ENCODE measurements at regions not wholly inside any gene's neighbourhood (a gene's known extent, or its start where the extent isn't known, plus 50 kb on each side); places are given as distances from the start of the nearest gene placed in this dataset.
A peak's percentile ranks its signal among the peaks of the same experiment; 100 is the strongest.

GRCh38 chr13:97521726-97522125 lies 87.8 kb downstream of the RAP2A start:
- H3K9me2 ChIP-seq (ENCODE audit: insufficient read depth), result no peaks in the 10 kb centered on the region
- no peaks in the 10 kb centered on the region for H3K79me2 ChIP-seq (replicated peaks; ENCODE audit: insufficient read depth)
- no peaks in the 10 kb centered on the region for H3K27me3 ChIP-seq (ENCODE audit: insufficient read depth)
- no peak overlapping the region for H3K27ac ChIP-seq (ENCODE audit: low read depth)
- Mint-ChIP-seq H3K36me3 (ENCODE audit: low read depth) (no peaks in the 10 kb centered on the region), H3K27ac (no peak overlapping the region), H3K4me1 (no peaks in the 10 kb centered on the region), H3K4me3 (no peak overlapping the region), H3K27me3 (ENCODE audit: insufficient read depth, low read depth, poor library complexity) (peaks cover 3% of the 10 kb centered on the region), H3K9me3 (peaks cover 3% of the 10 kb centered on the region; the same call in 1 of the 3 replicates)
- H3K4me3 ChIP-seq, result no peak overlapping the region
- no peaks in the 10 kb centered on the region for H3K4me1 ChIP-seq (ENCODE audit: insufficient read depth)
- no peak overlapping the region for H3K4me2 ChIP-seq
- peak; percentile 8 for DNase-seq (ENCODE audit: low spot score)
- no peaks in the 10 kb centered on the region for H4K20me1 ChIP-seq (replicated peaks; ENCODE audit: insufficient read depth)
- no peaks in the 10 kb centered on the region for H3K36me3 ChIP-seq (ENCODE audit: insufficient read depth)
- no peaks in the 10 kb centered on the region for H3F3A ChIP-seq (replicated peaks; ENCODE audit: low read depth)
- no peak overlapping the region for H2AFZ ChIP-seq
- ATAC-seq, result no peak
- TF ChIP-seq ZNF114 (CRISPR knock-in tag; IDR thresholded peaks at IDR 0.05), result no peak
- no peak for TF ChIP-seq REST (IDR thresholded peaks at IDR 0.05; ENCODE audit: unreplicated experiment)

- Histone ChIP-seq H3F3A (replicated peaks; ENCODE audit: low read depth) (no peaks in the 10 kb centered on the region), H2AFZ (no peak overlapping the region), H3K4me3 (no peak overlapping the region), H3K27me3 (ENCODE audit: insufficient read depth) (no peaks in the 10 kb centered on the region), H3K4me2 (no peak overlapping the region), H3K27ac (ENCODE audit: low read depth) (no peak overlapping the region), H3K9me2 (ENCODE audit: insufficient read depth) (no peaks in the 10 kb centered on the region), H3K4me1 (ENCODE audit: insufficient read depth) (no peaks in the 10 kb centered on the region), H4K20me1 (replicated peaks; ENCODE audit: insufficient read depth) (no peaks in the 10 kb centered on the region), H3K79me2 (replicated peaks; ENCODE audit: insufficient read depth) (no peaks in the 10 kb centered on the region), H3K36me3 (ENCODE audit: insufficient read depth) (no peaks in the 10 kb centered on the region)
- Mint-ChIP-seq H3K36me3 (ENCODE audit: low read depth) (no peaks in the 10 kb centered on the region), H3K27ac (no peak overlapping the region), H3K4me3 (no peak overlapping the region), H3K4me1 (no peaks in the 10 kb centered on the region), H3K9me3 (peaks cover 3% of the 10 kb centered on the region; the same call in 1 of the 3 replicates), H3K27me3 (ENCODE audit: insufficient read depth, low read depth, poor library complexity) (peaks cover 3% of the 10 kb centered on the region)
- no peak for TF ChIP-seq EZH2 (IDR thresholded peaks at IDR 0.05; ENCODE audit: low read depth, unreplicated experiment)
- no peak for TF ChIP-seq EZH2phosphoT487 (IDR thresholded peaks at IDR 0.05; ENCODE audit: unreplicated experiment)
- TF ChIP-seq STAT1 (IDR thresholded peaks at IDR 0.05; ENCODE audit: unreplicated experiment), result no peak
- TF ChIP-seq CREB1 (CRISPR knock-in tag; IDR thresholded peaks at IDR 0.05; ENCODE audit: low read depth), result no peak
- no peak for TF ChIP-seq JUNB (IDR thresholded peaks at IDR 0.05; ENCODE audit: unreplicated experiment)
- TF ChIP-seq, protein P1, sequence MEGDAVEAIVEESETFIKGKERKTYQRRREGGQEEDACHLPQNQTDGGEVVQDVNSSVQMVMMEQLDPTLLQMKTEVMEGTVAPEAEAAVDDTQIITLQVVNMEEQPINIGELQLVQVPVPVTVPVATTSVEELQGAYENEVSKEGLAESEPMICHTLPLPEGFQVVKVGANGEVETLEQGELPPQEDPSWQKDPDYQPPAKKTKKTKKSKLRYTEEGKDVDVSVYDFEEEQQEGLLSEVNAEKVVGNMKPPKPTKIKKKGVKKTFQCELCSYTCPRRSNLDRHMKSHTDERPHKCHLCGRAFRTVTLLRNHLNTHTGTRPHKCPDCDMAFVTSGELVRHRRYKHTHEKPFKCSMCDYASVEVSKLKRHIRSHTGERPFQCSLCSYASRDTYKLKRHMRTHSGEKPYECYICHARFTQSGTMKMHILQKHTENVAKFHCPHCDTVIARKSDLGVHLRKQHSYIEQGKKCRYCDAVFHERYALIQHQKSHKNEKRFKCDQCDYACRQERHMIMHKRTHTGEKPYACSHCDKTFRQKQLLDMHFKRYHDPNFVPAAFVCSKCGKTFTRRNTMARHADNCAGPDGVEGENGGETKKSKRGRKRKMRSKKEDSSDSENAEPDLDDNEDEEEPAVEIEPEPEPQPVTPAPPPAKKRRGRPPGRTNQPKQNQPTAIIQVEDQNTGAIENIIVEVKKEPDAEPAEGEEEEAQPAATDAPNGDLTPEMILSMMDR (conservative IDR thresholded peaks at IDR 0.05; ENCODE audit: low read depth in 2 of 2), result no peak
- no peak for TF ChIP-seq REST (IDR thresholded peaks at IDR 0.05; ENCODE audit: unreplicated experiment)
- no peak for TF ChIP-seq ZNF114 (CRISPR knock-in tag; IDR thresholded peaks at IDR 0.05)
- no peak for TF ChIP-seq NANOG (IDR thresholded peaks at IDR 0.05; ENCODE audit: borderline replicate concordance)
- no peak for TF ChIP-seq ETS1 (IDR thresholded peaks at IDR 0.05)
- TF ChIP-seq POLR2AphosphoS5 (IDR thresholded peaks at IDR 0.05; ENCODE audit: low read depth), result no peak
- DNase-seq (ENCODE audit: low spot score) (no peak), ATAC-seq (no peak)
Measured at GRCh38 chr13:97522243-97522642, 88.3 kb downstream of the RAP2A start.
